MM.1S (cell line): ENCODE measurements at regions not wholly inside any gene's neighbourhood (a gene's known extent, or its start where the extent isn't known, plus 50 kb on each side); places are given as distances from the start of the nearest gene placed in this dataset.

ENCODE experiments used
- DNase-seq: peaks from one replicate; pipeline ENCODE4 v3.0.0-alpha.2; 2015
- H2AFZ ChIP-seq: fragments of 300-600 bp; sonication (generic); 2 replicates; pipeline ENCODE4 v1.6.0; 2016; ENCODE audit warnings: antibody characterized with exemption, low read length
- H3F3A ChIP-seq: fragments of 300-600 bp; sonication (generic); 2 replicates; pipeline ENCODE4 v1.6.1; 2016; ENCODE audit warnings: mild to moderate bottlenecking, antibody characterized with exemption, low read length, moderate library complexity, mixed read lengths; ENCODE audit not compliant: insufficient read depth
- H3K27ac ChIP-seq: fragments of 300-600 bp; sonication (generic); 2 replicates; pipeline ENCODE4 v1.5.1; 2016; ENCODE audit warnings: mild to moderate bottlenecking, low read length
- H3K27me3 ChIP-seq: fragments of 300-600 bp; sonication (generic); replicated peaks from 2 replicates; pipeline ENCODE4 v1.6.0; 2016; ENCODE audit warnings: low read length; ENCODE audit not compliant: insufficient read depth
- H3K36me3 ChIP-seq: fragments of 300-600 bp; sonication (generic); replicated peaks from 2 replicates; pipeline ENCODE4 v1.6.1; 2016; ENCODE audit warnings: mild to moderate bottlenecking, low read length, mixed read lengths; ENCODE audit not compliant: insufficient read depth
- H3K4me1 ChIP-seq: fragments of 300-600 bp; sonication (generic); 2 replicates; pipeline ENCODE4 v1.6.1; 2016; ENCODE audit warnings: low read length, mixed read lengths
- H3K4me2 ChIP-seq: fragments of 300-600 bp; sonication (generic); 2 replicates; pipeline ENCODE4 v1.6.0; 2016; ENCODE audit warnings: low read depth, low read length
- H3K4me3 ChIP-seq: fragments of 300-600 bp; sonication (generic); 2 replicates; pipeline ENCODE4 v1.5.1; 2016; ENCODE audit warnings: low read length, mixed read lengths
- H3K79me2 ChIP-seq: fragments of 300-600 bp; sonication (generic); 2 replicates; pipeline ENCODE4 v1.6.1; 2016; ENCODE audit warnings: mixed run types, low read length, mixed read lengths
- H3K9ac ChIP-seq: fragments of 300-600 bp; sonication (generic); 2 replicates; pipeline ENCODE4 v1.6.1; 2016; ENCODE audit warnings: low read length, mixed read lengths
- H3K9me2 ChIP-seq: fragments of 300-600 bp; sonication (generic); replicated peaks from 2 replicates; pipeline ENCODE4 v1.6.1; 2016; ENCODE audit warnings: mild to moderate bottlenecking, low read length, mixed read lengths; ENCODE audit not compliant: insufficient read depth
- H3K9me3 ChIP-seq: fragments of 300-600 bp; sonication (generic); replicated peaks from 2 replicates; pipeline ENCODE4 v1.6.1; 2016; ENCODE audit warnings: mild to moderate bottlenecking, low read length, mixed read lengths; ENCODE audit not compliant: insufficient read depth
- H4K20me1 ChIP-seq: fragments of 300-600 bp; sonication (generic); 2 replicates; pipeline ENCODE4 v1.6.1; 2016; ENCODE audit warnings: mild to moderate bottlenecking, low read length, moderate library complexity, mixed read lengths; ENCODE audit not compliant: insufficient read depth
- EZH2 ChIP-seq: fragments of 300-600 bp; sonication (generic); optimal IDR thresholded peaks from 2 replicates; pipeline ENCODE3; 2017; ENCODE audit warnings: low read depth, mild to moderate bottlenecking, antibody characterized with exemption, low read length, mixed read lengths
- EZH2phosphoT487 ChIP-seq: fragments of 300-600 bp; sonication (generic); IDR thresholded peaks from 2 replicates; pipeline ENCODE4 v1.6.1; 2018; ENCODE audit warnings: antibody characterized with exemption, low read length
- TF ChIP-seq, protein P1 (sequence below): fragments of 300-600 bp; sonication (generic); IDR thresholded peaks from 2 replicates; pipeline ENCODE4 v1.5.1; 2016; ENCODE audit warnings: antibody characterized with exemption, low read length, mixed read lengths

DNA sequence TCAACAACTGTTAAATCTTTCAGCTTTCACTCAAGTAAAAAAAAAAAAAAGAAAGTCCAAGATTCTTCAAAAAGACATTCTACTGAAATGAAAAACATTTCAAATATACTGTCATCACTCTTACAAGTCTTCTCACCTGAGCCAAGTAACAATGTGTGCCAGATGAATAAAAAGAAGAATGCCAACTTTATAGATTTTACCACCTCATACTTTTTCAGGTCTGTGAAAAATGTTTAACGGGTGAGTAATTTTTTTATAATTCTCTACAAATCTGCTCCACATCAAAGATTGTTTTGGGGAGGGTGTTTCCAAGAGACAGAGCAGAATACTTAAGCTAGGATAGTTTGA lies 181.0 kb upstream of the BMP4 start:
- no peaks in the 10 kb centered on the region for H3K4me1 ChIP-seq
- H4K20me1 ChIP-seq: no peaks in the 10 kb centered on the region
- no peak overlapping the region for H2AFZ ChIP-seq
- no peak for TF ChIP-seq EZH2phosphoT487
- TF ChIP-seq, protein P1, sequence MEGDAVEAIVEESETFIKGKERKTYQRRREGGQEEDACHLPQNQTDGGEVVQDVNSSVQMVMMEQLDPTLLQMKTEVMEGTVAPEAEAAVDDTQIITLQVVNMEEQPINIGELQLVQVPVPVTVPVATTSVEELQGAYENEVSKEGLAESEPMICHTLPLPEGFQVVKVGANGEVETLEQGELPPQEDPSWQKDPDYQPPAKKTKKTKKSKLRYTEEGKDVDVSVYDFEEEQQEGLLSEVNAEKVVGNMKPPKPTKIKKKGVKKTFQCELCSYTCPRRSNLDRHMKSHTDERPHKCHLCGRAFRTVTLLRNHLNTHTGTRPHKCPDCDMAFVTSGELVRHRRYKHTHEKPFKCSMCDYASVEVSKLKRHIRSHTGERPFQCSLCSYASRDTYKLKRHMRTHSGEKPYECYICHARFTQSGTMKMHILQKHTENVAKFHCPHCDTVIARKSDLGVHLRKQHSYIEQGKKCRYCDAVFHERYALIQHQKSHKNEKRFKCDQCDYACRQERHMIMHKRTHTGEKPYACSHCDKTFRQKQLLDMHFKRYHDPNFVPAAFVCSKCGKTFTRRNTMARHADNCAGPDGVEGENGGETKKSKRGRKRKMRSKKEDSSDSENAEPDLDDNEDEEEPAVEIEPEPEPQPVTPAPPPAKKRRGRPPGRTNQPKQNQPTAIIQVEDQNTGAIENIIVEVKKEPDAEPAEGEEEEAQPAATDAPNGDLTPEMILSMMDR: no peak
- no peak for TF ChIP-seq EZH2
- DNase-seq: no peak
- H3K9me3 ChIP-seq: no peaks in the 10 kb centered on the region
- H3K4me3 ChIP-seq: no peak overlapping the region
- H3K27ac ChIP-seq: no peak overlapping the region
- no peaks in the 10 kb centered on the region for H3K79me2 ChIP-seq
- H3K4me2 ChIP-seq: no peak overlapping the region
- no peaks in the 10 kb centered on the region for H3K36me3 ChIP-seq
- no peaks in the 10 kb centered on the region for H3F3A ChIP-seq
- no peak overlapping the region for H3K9ac ChIP-seq
- H3K9me2 ChIP-seq: no peaks in the 10 kb centered on the region
- H3K27me3 ChIP-seq: no peaks in the 10 kb centered on the region

DNA sequence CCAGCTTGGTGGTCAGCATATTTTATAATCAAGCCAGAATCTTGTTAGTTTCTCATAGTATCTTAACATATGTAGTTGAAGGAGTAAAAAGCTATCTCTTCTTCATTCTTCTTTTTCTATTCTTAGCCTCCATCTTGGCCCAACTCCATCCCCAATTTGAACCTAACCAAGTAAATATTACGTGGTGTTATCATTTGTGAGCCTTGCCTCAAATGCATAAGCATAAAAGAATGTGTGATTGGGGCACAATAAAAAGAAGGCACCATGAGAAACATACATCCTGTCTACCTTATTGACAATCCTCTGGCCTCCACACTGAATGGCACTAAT lies 181.4 kb upstream of the BMP4 start:
- DNase-seq: no peak
- H3F3A ChIP-seq: no peaks in the 10 kb centered on the region
- no peak overlapping the region for H3K9ac ChIP-seq
- no peaks in the 10 kb centered on the region for H3K27me3 ChIP-seq
- no peaks in the 10 kb centered on the region for H3K9me3 ChIP-seq
- H3K4me2 ChIP-seq: no peak overlapping the region
- no peak overlapping the region for H3K27ac ChIP-seq
- no peaks in the 10 kb centered on the region for H3K9me2 ChIP-seq
- no peaks in the 10 kb centered on the region for H4K20me1 ChIP-seq
- no peaks in the 10 kb centered on the region for H3K36me3 ChIP-seq
- no peak overlapping the region for H3K4me3 ChIP-seq
- H3K79me2 ChIP-seq: no peaks in the 10 kb centered on the region
- TF ChIP-seq EZH2: no peak
- TF ChIP-seq, protein P1: no peak
- TF ChIP-seq EZH2phosphoT487: no peak
- H2AFZ ChIP-seq: no peak overlapping the region
- no peaks in the 10 kb centered on the region for H3K4me1 ChIP-seq

DNA sequence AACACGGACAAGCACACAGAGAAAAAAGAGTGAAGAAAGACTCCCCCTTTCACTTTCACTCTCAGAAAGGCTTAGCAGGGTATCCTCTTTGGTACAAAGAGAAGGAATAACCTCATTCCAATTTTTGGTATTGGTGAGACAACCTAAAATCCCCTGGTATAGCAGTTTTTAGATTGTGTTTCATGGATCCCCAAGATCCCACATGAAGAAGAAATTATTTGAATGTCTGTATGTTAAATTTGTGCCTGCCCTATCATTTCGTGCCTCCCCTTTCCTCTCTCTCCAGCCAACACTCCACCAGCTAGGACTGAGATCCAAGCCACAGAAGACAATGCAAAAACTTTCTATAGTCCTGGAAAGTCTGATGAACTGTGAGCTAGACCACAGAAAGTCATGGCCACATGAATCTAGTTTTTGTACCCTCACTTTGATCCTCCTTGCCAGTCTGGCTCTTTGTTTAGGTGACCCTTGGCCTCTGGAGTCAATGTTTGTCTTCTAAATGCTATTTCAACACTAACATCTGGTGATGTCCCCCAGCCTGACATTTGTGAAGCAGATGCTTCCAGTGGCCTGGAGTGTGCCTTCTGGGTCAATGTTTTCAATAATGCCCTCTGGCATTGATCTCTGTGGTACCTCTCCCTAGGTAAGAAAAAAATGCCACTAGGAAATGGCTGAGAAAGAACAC lies 181.9 kb upstream of the BMP4 start:
- no peaks in the 10 kb centered on the region for H3K9me2 ChIP-seq
- no peaks in the 10 kb centered on the region for H3K79me2 ChIP-seq
- DNase-seq: no peak
- no peak overlapping the region for H3K27ac ChIP-seq
- H3K4me2 ChIP-seq: no peak overlapping the region
- H3K36me3 ChIP-seq: no peaks in the 10 kb centered on the region
- H3K4me1 ChIP-seq: no peaks in the 10 kb centered on the region
- no peak overlapping the region for H3K9ac ChIP-seq
- no peaks in the 10 kb centered on the region for H3K27me3 ChIP-seq
- H3K4me3 ChIP-seq: no peak overlapping the region
- H3F3A ChIP-seq: no peaks in the 10 kb centered on the region
- H2AFZ ChIP-seq: no peak overlapping the region
- TF ChIP-seq, protein P1: no peak
- no peaks in the 10 kb centered on the region for H3K9me3 ChIP-seq
- H4K20me1 ChIP-seq: no peaks in the 10 kb centered on the region
